NB4 (cell line): ENCODE measurements at regions not wholly inside any gene's neighbourhood (a gene's known extent, or its start where the extent isn't known, plus 50 kb on each side); places are given as distances from the start of the nearest gene placed in this dataset.

Source experiments
- DNase-seq: peaks from one replicate; pipeline ENCODE4 v3.0.0; 2010; ENCODE audit warnings: low read depth
- H3K4me3 ChIP-seq: one replicate; pipeline ENCODE4 v1.5.1; 2011; ENCODE audit warnings: mild to moderate bottlenecking, low read depth, low read length, moderate library complexity
- MYC ChIP-seq: IDR thresholded peaks from 2 replicates; pipeline ENCODE4 v1.6.1; 2011; ENCODE audit warnings: low read depth, low read length
- POLR2A ChIP-seq: IDR thresholded peaks from 2 replicates; pipeline ENCODE4 v1.6.1; 2011; ENCODE audit warnings: mild to moderate bottlenecking; ENCODE audit not compliant: insufficient read length; ENCODE audit errors: extremely low read depth
- TF ChIP-seq, protein P1 (sequence below): IDR thresholded peaks from one replicate; pipeline ENCODE4 v1.5.1; 2012; ENCODE audit warnings: low read depth, low read length
- TF ChIP-seq, protein P2 (sequence below): IDR thresholded peaks from 2 replicates; pipeline ENCODE4 v1.6.1; 2011; ENCODE audit warnings: low read depth, low read length

DNA sequence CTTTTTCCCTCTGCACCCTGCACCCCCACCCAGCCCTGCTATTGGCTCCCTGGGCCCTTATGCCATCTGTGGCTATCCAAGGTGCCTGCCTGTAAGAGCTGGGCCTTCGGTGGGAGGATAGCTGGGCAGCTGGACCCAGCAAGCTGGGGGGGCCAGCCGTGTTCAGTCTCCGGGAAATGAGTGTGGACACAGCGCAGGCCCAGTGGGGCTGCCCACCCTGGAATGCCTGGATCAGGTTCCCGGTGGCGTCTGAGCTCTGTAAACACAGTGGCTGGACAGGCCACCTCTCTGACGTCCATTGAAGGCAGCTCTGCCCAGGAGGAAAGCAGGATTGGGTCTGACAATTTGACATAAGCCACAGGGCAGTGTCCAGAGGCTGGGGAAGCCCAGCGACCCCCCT lies 127.8 kb downstream of the FOXD2 start:
- DNase-seq = no peak
- H3K4me3 ChIP-seq = no peak overlapping the region
- TF ChIP-seq, protein P1, sequence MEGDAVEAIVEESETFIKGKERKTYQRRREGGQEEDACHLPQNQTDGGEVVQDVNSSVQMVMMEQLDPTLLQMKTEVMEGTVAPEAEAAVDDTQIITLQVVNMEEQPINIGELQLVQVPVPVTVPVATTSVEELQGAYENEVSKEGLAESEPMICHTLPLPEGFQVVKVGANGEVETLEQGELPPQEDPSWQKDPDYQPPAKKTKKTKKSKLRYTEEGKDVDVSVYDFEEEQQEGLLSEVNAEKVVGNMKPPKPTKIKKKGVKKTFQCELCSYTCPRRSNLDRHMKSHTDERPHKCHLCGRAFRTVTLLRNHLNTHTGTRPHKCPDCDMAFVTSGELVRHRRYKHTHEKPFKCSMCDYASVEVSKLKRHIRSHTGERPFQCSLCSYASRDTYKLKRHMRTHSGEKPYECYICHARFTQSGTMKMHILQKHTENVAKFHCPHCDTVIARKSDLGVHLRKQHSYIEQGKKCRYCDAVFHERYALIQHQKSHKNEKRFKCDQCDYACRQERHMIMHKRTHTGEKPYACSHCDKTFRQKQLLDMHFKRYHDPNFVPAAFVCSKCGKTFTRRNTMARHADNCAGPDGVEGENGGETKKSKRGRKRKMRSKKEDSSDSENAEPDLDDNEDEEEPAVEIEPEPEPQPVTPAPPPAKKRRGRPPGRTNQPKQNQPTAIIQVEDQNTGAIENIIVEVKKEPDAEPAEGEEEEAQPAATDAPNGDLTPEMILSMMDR = no peak
- TF ChIP-seq, protein P2, sequence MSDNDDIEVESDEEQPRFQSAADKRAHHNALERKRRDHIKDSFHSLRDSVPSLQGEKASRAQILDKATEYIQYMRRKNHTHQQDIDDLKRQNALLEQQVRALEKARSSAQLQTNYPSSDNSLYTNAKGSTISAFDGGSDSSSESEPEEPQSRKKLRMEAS = no peak
- TF ChIP-seq POLR2A (no peak), MYC (no peak)

GRCh38 chr1:47568763-47569162 lies 130.9 kb downstream of the FOXD2 start:
- no peak for DNase-seq
- TF ChIP-seq, protein P2 = no peak
- TF ChIP-seq MYC = no peak
- TF ChIP-seq POLR2A = no peak
- TF ChIP-seq, protein P1 = no peak
- no peak overlapping the region for H3K4me3 ChIP-seq

DNA sequence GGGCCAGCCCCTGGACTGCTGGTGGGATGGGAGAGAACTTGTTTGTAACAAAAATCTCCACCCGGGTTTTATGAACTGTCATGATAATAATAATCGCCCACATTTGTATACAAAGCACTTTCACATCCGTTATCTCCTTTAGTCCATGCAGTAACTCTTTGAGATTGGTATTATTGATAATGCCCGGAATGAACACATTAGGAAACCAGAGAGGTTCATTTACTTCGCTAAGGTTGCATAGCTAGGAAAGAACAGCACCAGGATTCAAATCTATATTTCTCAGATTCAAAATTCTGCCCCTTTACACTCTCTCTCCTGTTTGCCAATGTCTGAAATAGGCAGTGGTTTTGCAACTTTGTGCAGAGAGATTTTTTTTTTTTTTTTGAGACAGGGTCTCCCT lies 131.4 kb downstream of the FOXD2 start:
- DNase-seq = no peak
- H3K4me3 ChIP-seq = no peak overlapping the region

GRCh38 chr1:47569681-47570470 lies 132.0 kb downstream of the FOXD2 start:
- TF ChIP-seq, protein P2 = no peak
- TF ChIP-seq POLR2A (no peak), MYC (no peak)
- TF ChIP-seq, protein P1 = no peak
- peak; percentile 17 for DNase-seq
- no peak overlapping the region for H3K4me3 ChIP-seq

More for the DNA sequence above, 131.4 kb downstream of the FOXD2 start:
- TF ChIP-seq, protein P1 = no peak
- TF ChIP-seq, protein P2 = no peak
- TF ChIP-seq MYC (no peak), POLR2A (no peak)

DNA sequence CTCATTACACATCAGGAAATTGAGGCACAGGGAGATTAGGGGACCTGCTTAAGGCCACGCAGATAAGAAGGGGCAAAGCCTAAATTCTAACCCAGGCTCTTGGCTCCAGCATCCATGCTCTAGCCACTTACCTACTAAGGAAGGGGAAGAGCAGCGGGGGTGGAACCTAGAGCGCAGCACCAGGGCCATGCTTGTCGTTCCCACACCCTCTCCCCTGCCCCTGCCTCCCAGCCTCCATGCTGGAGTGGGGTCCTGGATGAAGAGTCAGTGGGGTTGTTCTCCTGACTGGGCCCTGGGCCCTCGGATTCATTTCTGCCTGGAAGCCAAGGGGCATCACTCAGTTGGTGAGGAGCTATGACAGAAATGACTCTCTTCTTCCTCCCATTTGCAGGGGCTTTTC lies 133.3 kb downstream of the FOXD2 start:
- H3K4me3 ChIP-seq = no peak overlapping the region
- no peak for TF ChIP-seq MYC
- no peak for TF ChIP-seq POLR2A
- TF ChIP-seq, protein P1 = no peak
- TF ChIP-seq, protein P2 = no peak
- no peak for DNase-seq
